ENCODE measurements at regions not wholly inside any gene's neighbourhood (a gene's known extent, or its start where the extent isn't known, plus 50 kb on each side); places are given as distances from the start of the nearest gene placed in this dataset.

DNA sequence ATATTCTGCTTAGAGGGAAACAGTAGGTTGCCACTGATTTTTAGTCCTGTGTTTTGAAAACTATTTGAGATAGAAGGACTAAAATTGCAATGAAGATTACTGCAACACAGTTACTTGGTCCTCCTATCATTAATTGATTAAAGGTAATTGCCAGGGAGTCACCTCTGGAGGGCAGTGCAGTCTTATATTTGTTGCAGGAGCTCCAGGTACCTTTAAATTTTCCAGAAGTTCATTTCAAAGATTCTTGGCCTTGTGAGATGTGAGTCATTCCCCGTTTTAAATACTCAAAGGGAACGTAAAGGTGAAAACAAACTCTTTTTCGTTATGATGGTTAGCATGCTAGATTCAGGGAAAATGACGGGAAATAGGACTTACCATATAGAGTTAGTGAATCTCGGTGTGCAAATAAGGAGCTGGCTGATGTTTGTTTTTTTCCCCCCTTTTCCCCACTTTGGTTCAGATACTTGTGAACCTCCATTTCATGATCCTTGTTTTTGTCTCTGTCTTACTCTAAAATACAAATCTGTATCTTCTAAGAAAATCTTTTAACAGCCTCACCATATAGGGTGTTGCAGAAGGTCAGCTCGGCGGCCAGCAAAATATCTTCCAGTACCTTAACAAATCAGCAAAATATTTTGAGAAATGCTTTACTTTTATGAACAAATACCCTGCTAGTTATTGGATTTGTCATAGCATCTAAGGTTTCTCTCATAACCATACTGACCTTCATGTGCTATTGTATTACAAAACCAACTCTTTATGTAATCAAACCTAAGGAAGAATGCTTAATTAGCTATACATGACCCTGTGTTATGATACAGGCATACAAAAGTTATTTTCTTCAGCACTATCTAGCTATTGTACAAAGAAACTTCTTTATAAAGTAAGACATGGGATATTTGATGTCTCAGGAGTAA is 143.0 kb upstream of the HDAC9 start:
- Mint-ChIP-seq H3K36me3 (ENCODE audit: low read depth) (no peaks in the 10 kb centered on the region), H3K9me3 (no peaks in the 10 kb centered on the region), H3K4me1 (peaks cover 9% of the 10 kb centered on the region; the same call in 2 of the 3 replicates), H3K4me3 (no peak overlapping the region), H3K27me3 (ENCODE audit: insufficient read depth, low read depth, poor library complexity) (no peaks in the 10 kb centered on the region), H3K27ac (no peak overlapping the region)
- H3K4me1 ChIP-seq (ENCODE audit: insufficient read depth) = no peaks in the 10 kb centered on the region
- TF ChIP-seq ZNF114 (CRISPR knock-in tag; IDR thresholded peaks at IDR 0.05) = no peak
- TF ChIP-seq, protein P1, sequence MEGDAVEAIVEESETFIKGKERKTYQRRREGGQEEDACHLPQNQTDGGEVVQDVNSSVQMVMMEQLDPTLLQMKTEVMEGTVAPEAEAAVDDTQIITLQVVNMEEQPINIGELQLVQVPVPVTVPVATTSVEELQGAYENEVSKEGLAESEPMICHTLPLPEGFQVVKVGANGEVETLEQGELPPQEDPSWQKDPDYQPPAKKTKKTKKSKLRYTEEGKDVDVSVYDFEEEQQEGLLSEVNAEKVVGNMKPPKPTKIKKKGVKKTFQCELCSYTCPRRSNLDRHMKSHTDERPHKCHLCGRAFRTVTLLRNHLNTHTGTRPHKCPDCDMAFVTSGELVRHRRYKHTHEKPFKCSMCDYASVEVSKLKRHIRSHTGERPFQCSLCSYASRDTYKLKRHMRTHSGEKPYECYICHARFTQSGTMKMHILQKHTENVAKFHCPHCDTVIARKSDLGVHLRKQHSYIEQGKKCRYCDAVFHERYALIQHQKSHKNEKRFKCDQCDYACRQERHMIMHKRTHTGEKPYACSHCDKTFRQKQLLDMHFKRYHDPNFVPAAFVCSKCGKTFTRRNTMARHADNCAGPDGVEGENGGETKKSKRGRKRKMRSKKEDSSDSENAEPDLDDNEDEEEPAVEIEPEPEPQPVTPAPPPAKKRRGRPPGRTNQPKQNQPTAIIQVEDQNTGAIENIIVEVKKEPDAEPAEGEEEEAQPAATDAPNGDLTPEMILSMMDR (conservative IDR thresholded peaks at IDR 0.05; ENCODE audit: low read depth in 2 of 2) = peak; percentile 79 to 95
- no peaks in the 10 kb centered on the region for H3F3A ChIP-seq (replicated peaks; ENCODE audit: low read depth)
- DNase-seq (ENCODE audit: low spot score) = peak; percentile 86
- H3K9me2 ChIP-seq (ENCODE audit: insufficient read depth) = no peaks in the 10 kb centered on the region
- no peak overlapping the region for H3K4me2 ChIP-seq
- peak; percentile 74 for ATAC-seq
- no peaks in the 10 kb centered on the region for H3K36me3 ChIP-seq (ENCODE audit: insufficient read depth)
- no peak overlapping the region for H3K4me3 ChIP-seq
- no peaks in the 10 kb centered on the region for H3K27me3 ChIP-seq (ENCODE audit: insufficient read depth)
- H3K27ac ChIP-seq (ENCODE audit: low read depth) = no peak overlapping the region
- no peaks in the 10 kb centered on the region for H3K79me2 ChIP-seq (replicated peaks; ENCODE audit: insufficient read depth)
- no peaks in the 10 kb centered on the region for H4K20me1 ChIP-seq (replicated peaks; ENCODE audit: insufficient read depth)
- no peak overlapping the region for H2AFZ ChIP-seq

DNA sequence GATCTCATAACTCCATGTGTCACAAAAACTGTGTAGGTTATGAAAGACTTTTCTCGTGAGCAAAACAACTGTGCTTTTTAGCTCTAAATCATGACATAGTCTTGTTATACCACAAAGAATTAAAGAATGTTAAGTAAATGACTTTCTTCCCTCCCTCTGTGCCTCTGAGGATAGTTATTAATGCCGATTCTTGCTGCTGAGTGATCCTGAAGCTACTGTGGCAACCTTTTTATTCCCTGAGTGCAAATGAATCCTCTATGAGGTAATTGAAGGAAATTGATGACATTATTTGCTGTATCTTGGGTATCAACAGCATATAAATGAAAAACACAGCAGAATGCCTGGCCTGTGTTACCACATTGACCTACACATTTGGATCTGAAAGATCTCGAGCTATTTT is 142.2 kb upstream of the HDAC9 start:
- ATAC-seq = no peak
- Histone ChIP-seq H3K4me1 (ENCODE audit: insufficient read depth) (no peaks in the 10 kb centered on the region), H3K79me2 (replicated peaks; ENCODE audit: insufficient read depth) (no peaks in the 10 kb centered on the region), H2AFZ (no peak overlapping the region), H3F3A (replicated peaks; ENCODE audit: low read depth) (no peaks in the 10 kb centered on the region), H3K27ac (ENCODE audit: low read depth) (no peak overlapping the region), H3K9me2 (ENCODE audit: insufficient read depth) (no peaks in the 10 kb centered on the region), H4K20me1 (replicated peaks; ENCODE audit: insufficient read depth) (no peaks in the 10 kb centered on the region), H3K36me3 (ENCODE audit: insufficient read depth) (no peaks in the 10 kb centered on the region), H3K4me3 (no peak overlapping the region), H3K4me2 (no peak overlapping the region), H3K27me3 (ENCODE audit: insufficient read depth) (no peaks in the 10 kb centered on the region)
- H3K4me3 Mint-ChIP-seq = no peak overlapping the region
- H3K4me1 Mint-ChIP-seq = peaks cover 9% of the 10 kb centered on the region; the same call in 2 of the 3 replicates
- no peaks in the 10 kb centered on the region for H3K27me3 Mint-ChIP-seq (ENCODE audit: insufficient read depth, low read depth, poor library complexity)
- no peaks in the 10 kb centered on the region for H3K9me3 Mint-ChIP-seq
- TF ChIP-seq EZH2 (IDR thresholded peaks at IDR 0.05; ENCODE audit: low read depth, unreplicated experiment) (no peak), CREB1 (CRISPR knock-in tag; IDR thresholded peaks at IDR 0.05; ENCODE audit: low read depth) (no peak), NANOG (IDR thresholded peaks at IDR 0.05; ENCODE audit: borderline replicate concordance) (no peak), JUNB (IDR thresholded peaks at IDR 0.05; ENCODE audit: unreplicated experiment) (no peak)
- no peak for DNase-seq (ENCODE audit: low spot score)
- no peak overlapping the region for H3K27ac Mint-ChIP-seq
- H3K36me3 Mint-ChIP-seq (ENCODE audit: low read depth) = no peaks in the 10 kb centered on the region

All from GM23338 (cell line).